ENCODE measurements at regions not wholly inside any gene's neighbourhood (a gene's known extent, or its start where the extent isn't known, plus 50 kb on each side); places are given as distances from the start of the nearest gene placed in this dataset.

DNA sequence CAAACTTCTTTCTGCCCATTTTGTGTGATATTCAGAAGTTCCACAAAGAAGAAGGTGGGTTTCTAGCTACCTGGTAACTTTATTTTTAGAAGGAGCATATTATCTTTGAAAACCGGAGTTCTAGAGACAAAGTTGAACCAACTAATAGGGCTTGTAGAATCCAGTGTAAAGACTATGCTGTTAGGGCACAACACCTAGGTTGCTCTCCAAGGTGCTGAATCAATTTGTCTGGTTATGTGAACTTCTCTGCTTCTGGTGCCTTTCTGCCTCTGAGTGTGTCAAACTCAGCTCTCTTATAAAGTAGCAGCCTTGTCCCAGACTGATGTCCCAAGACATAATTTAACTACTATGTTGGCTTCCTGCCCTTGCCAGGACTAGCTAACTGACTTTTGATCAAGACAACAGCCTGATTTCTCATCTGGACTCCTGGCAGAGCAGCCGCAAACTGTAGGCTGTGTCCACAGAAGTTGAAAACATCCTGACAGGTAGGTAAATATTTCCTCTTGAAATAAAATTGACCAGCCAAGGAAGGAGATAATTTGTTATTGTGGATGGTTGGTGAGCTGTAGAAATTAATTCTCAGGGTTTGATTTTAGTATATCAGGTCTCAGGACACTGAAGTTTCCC, 119.4 kb downstream of the CYRIA start:
- TF ChIP-seq, protein P1, sequence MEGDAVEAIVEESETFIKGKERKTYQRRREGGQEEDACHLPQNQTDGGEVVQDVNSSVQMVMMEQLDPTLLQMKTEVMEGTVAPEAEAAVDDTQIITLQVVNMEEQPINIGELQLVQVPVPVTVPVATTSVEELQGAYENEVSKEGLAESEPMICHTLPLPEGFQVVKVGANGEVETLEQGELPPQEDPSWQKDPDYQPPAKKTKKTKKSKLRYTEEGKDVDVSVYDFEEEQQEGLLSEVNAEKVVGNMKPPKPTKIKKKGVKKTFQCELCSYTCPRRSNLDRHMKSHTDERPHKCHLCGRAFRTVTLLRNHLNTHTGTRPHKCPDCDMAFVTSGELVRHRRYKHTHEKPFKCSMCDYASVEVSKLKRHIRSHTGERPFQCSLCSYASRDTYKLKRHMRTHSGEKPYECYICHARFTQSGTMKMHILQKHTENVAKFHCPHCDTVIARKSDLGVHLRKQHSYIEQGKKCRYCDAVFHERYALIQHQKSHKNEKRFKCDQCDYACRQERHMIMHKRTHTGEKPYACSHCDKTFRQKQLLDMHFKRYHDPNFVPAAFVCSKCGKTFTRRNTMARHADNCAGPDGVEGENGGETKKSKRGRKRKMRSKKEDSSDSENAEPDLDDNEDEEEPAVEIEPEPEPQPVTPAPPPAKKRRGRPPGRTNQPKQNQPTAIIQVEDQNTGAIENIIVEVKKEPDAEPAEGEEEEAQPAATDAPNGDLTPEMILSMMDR (IDR thresholded peaks at IDR 0.05; ENCODE audit: low read depth, low read length, missing input control) = no peak
- TF ChIP-seq GABPA (IDR thresholded peaks at IDR 0.05 in 1 of 2, conservative IDR thresholded peaks at IDR 0.05 in 1 of 2) = no peak
- TF ChIP-seq HNF4A (conservative IDR thresholded peaks at IDR 0.05) = no peak
- TF ChIP-seq, protein P2, sequence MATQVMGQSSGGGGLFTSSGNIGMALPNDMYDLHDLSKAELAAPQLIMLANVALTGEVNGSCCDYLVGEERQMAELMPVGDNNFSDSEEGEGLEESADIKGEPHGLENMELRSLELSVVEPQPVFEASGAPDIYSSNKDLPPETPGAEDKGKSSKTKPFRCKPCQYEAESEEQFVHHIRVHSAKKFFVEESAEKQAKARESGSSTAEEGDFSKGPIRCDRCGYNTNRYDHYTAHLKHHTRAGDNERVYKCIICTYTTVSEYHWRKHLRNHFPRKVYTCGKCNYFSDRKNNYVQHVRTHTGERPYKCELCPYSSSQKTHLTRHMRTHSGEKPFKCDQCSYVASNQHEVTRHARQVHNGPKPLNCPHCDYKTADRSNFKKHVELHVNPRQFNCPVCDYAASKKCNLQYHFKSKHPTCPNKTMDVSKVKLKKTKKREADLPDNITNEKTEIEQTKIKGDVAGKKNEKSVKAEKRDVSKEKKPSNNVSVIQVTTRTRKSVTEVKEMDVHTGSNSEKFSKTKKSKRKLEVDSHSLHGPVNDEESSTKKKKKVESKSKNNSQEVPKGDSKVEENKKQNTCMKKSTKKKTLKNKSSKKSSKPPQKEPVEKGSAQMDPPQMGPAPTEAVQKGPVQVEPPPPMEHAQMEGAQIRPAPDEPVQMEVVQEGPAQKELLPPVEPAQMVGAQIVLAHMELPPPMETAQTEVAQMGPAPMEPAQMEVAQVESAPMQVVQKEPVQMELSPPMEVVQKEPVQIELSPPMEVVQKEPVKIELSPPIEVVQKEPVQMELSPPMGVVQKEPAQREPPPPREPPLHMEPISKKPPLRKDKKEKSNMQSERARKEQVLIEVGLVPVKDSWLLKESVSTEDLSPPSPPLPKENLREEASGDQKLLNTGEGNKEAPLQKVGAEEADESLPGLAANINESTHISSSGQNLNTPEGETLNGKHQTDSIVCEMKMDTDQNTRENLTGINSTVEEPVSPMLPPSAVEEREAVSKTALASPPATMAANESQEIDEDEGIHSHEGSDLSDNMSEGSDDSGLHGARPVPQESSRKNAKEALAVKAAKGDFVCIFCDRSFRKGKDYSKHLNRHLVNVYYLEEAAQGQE (IDR thresholded peaks at IDR 0.05) = peak; percentile 100
- TF ChIP-seq JUND (IDR thresholded peaks at IDR 0.05) = no peak
- no peak for TF ChIP-seq YY1 (IDR thresholded peaks at IDR 0.05)
- TF ChIP-seq, protein P3, sequence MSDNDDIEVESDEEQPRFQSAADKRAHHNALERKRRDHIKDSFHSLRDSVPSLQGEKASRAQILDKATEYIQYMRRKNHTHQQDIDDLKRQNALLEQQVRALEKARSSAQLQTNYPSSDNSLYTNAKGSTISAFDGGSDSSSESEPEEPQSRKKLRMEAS (IDR thresholded peaks at IDR 0.05) = no peak
- no peak for TF ChIP-seq FOXA1 (IDR thresholded peaks at IDR 0.05)
- no peak for TF ChIP-seq RAD21 (IDR thresholded peaks at IDR 0.05)
- TF ChIP-seq HNF4G (IDR thresholded peaks at IDR 0.05) = no peak
- no peak for TF ChIP-seq TAF1 (conservative IDR thresholded peaks at IDR 0.05)
- no peak for TF ChIP-seq SP1 (IDR thresholded peaks at IDR 0.05)
- TF ChIP-seq, protein P4, sequence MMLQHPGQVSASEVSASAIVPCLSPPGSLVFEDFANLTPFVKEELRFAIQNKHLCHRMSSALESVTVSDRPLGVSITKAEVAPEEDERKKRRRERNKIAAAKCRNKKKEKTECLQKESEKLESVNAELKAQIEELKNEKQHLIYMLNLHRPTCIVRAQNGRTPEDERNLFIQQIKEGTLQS (IDR thresholded peaks at IDR 0.05) = no peak
- no peak for TF ChIP-seq NR2F2 (IDR thresholded peaks at IDR 0.05)
